Panc1 (cell line): ENCODE measurements at regions not wholly inside any gene's neighbourhood (a gene's known extent, or its start where the extent isn't known, plus 50 kb on each side); places are given as distances from the start of the nearest gene placed in this dataset.

Experiments used
- ATAC-seq: fragments of 200-7000 bp; cut with Tn5 transposase; 2 replicates; pipeline ENCODE4 v1.9.1; 2020; ENCODE audit warnings: mild to moderate bottlenecking, moderate library complexity
- BruUV-seq: library from RNA; stranded (reverse); fragments of 400-500 nt; replicated peaks from 2 replicates; lab custom pipeline; 2021; lab: Mats Ljungman, UMichigan
- CTCF ChIA-PET: fragments of 300-600 bp; sonication (Branson Sonifier 250); formaldehyde crosslinking; loops from one replicate; lab custom pipeline; 2022; ENCODE audit warnings: antibody characterized with exemption; lab: Charles Lee
- POLR2A ChIA-PET: fragments of 300-600 bp; sonication (Branson Sonifier 250); formaldehyde crosslinking; loops from one replicate; lab custom pipeline; 2022; ENCODE audit warnings: antibody characterized with exemption; lab: Charles Lee
- DNase-seq: peaks from one replicate; pipeline ENCODE4 v3.0.0-alpha.2; 2010; ENCODE audit warnings: low read depth, low spot score
- H3K27ac ChIP-seq: 2 replicates; pipeline ENCODE4 v1.5.1; 2011; ENCODE audit warnings: mild to moderate bottlenecking, low read length, inconsistent platforms
- H3K27me3 ChIP-seq: fragments of 200-500 bp; sonication (Bioruptor generic); 2 replicates; pipeline ENCODE4 v1.6.0; 2014; ENCODE audit warnings: low read length, inconsistent platforms; ENCODE audit not compliant: control insufficient read depth, insufficient read depth
- H3K36me3 ChIP-seq: fragments of 200-500 bp; sonication (Bioruptor generic); 2 replicates; pipeline ENCODE4 v1.5.1; 2014; ENCODE audit warnings: inconsistent platforms, mild to moderate bottlenecking, low read length, moderate library complexity; ENCODE audit not compliant: control insufficient read depth, insufficient read depth
- H3K4me1 ChIP-seq: 2 replicates; pipeline ENCODE4 v1.5.1; 2011; ENCODE audit warnings: inconsistent platforms, mild to moderate bottlenecking, low read length, moderate library complexity; ENCODE audit not compliant: control insufficient read depth, insufficient read depth
- H3K4me3 ChIP-seq, 2 experiments: 2 replicates each; pipeline ENCODE4 v1.5.1; 2011 to 2012; ENCODE audit warnings: low read depth in 2 of 2, low read length in 2 of 2, mild to moderate bottlenecking in 2 of 2, inconsistent platforms in 1 of 2, moderate library complexity in 1 of 2
- H3K9me3 ChIP-seq: fragments of 200-500 bp; sonication (Bioruptor generic); 2 replicates; pipeline ENCODE4 v1.5.1; 2014; ENCODE audit warnings: low read depth, mild to moderate bottlenecking, inconsistent platforms, low read length, moderate library complexity; ENCODE audit not compliant: control insufficient read depth, insufficient read depth
- CTCF ChIP-seq: fragments of 450-650 bp; IDR thresholded peaks from 2 replicates; pipeline ENCODE4 v1.5.1; 2017; ENCODE audit warnings: mild to moderate bottlenecking
- POLR2AphosphoS5 ChIP-seq: IDR thresholded peaks from 2 replicates; pipeline ENCODE4 v1.6.1; 2012; ENCODE audit warnings: mild to moderate bottlenecking, low read depth, low read length, moderate library complexity
- SIN3A ChIP-seq: IDR thresholded peaks from 2 replicates; pipeline ENCODE4 v1.6.1; 2012; ENCODE audit warnings: low read depth, mild to moderate bottlenecking, low read length, moderate library complexity, borderline replicate concordance; ENCODE audit not compliant: insufficient read depth
- TCF7L2 ChIP-seq: IDR thresholded peaks from 2 replicates; pipeline ENCODE4 v1.6.1; 2011; ENCODE audit warnings: mild to moderate bottlenecking, low read depth, low read length, inconsistent platforms
- in situ Hi-C: cut with HindIII; loops from 2 replicates; pipeline ENCODE4 v1.10.0; 2016; ENCODE audit warnings: low sequenced_read_pairs, low pct_unique_long_range_greater_than_20kb
- intact Hi-C: fragments of 100-400 bp; cut with micrococcal nuclease; formaldehyde crosslinking; loops from one replicate; pipeline ENCODE4 v1.10.0; 2022; ENCODE audit not compliant: unreplicated experiment
- TF ChIP-seq, protein P1 (sequence below), 2 experiments: IDR thresholded peaks; 2 replicates each; pipeline ENCODE4 v1.6.1; 2011 to 2012; ENCODE audit warnings: low read depth in 2 of 2, control low read depth in 1 of 2, low read length in 1 of 2, mild to moderate bottlenecking in 1 of 2, moderate library complexity in 1 of 2; ENCODE audit not compliant: insufficient read depth in 1 of 2

DNA sequence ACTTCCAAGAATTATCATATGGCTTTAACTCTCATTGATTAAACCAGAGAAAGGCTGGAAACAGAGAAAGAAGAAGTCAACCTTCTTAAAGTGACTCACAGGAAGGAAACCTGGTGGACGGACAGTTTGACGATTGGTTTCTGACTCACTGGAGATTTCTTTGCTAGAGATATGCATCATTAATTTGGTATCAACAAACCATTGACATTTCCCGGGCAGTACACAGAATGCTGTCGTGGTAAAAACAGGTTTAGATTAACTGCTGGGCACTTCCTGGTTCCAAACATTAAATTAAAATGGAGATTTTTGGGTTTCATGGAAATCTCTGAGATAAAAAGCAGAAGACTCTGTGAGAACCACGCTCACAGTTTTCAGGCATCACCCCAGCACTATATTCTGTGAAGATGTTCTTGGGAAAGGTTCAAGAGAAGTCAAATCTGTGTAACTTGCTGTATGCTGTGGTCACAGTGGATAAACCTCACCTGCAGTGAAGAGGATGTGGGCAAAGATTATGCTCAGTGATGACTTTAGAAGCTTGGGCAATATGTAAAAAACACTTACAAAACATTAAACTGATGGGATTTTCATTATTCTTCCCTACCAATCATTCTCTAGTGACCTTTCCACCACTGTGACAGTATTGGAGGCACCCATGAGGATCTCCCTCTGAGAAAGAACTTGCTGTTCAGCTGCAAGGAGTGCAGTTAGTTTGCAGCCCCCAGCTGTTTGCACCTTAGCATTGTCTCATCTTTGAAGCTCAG is 61.1 kb upstream of the CD44 start:
- CTCF ChIA-PET = no interaction called here
- Histone ChIP-seq H3K9me3 (peaks cover 3% of the 10 kb centered on the region; the same call in 1 of the 2 replicates), H3K27me3 (no peaks in the 10 kb centered on the region), H3K36me3 (no peaks in the 10 kb centered on the region), H3K4me3 (peak overlapping the region in 1 of 2 experiments; percentile 2; a peak in 1 of 4 replicates), H3K27ac (peak overlapping the region; percentile 97), H3K4me1 (peaks cover 55% of the 10 kb centered on the region)
- ATAC-seq = peak; percentile 69
- intact Hi-C loops = no loop called here
- in situ Hi-C loops = no loop called here
- TF ChIP-seq SIN3A = no peak
- TF ChIP-seq TCF7L2 = no peak
- TF ChIP-seq CTCF = no peak
- TF ChIP-seq POLR2AphosphoS5 = no peak
- TF ChIP-seq, protein P1, sequence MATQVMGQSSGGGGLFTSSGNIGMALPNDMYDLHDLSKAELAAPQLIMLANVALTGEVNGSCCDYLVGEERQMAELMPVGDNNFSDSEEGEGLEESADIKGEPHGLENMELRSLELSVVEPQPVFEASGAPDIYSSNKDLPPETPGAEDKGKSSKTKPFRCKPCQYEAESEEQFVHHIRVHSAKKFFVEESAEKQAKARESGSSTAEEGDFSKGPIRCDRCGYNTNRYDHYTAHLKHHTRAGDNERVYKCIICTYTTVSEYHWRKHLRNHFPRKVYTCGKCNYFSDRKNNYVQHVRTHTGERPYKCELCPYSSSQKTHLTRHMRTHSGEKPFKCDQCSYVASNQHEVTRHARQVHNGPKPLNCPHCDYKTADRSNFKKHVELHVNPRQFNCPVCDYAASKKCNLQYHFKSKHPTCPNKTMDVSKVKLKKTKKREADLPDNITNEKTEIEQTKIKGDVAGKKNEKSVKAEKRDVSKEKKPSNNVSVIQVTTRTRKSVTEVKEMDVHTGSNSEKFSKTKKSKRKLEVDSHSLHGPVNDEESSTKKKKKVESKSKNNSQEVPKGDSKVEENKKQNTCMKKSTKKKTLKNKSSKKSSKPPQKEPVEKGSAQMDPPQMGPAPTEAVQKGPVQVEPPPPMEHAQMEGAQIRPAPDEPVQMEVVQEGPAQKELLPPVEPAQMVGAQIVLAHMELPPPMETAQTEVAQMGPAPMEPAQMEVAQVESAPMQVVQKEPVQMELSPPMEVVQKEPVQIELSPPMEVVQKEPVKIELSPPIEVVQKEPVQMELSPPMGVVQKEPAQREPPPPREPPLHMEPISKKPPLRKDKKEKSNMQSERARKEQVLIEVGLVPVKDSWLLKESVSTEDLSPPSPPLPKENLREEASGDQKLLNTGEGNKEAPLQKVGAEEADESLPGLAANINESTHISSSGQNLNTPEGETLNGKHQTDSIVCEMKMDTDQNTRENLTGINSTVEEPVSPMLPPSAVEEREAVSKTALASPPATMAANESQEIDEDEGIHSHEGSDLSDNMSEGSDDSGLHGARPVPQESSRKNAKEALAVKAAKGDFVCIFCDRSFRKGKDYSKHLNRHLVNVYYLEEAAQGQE (IDR thresholded peaks at IDR 0.05; ENCODE audit: insufficient read depth in 1 of 2, low read depth in 2 of 2, low read length in 1 of 2) = no peak
- DNase-seq = peak; percentile 71
- BruUV-seq = no TSS peak
- POLR2A ChIA-PET = no interaction called here

- no TSS peak for BruUV-seq
- in situ Hi-C loops (no loop called here), intact Hi-C loops (no loop called here)
- no peak for TF ChIP-seq TCF7L2
- CTCF ChIA-PET = no interaction called here
- ATAC-seq = no peak; the same call in 1 of the 2 replicates
- H3K27me3 ChIP-seq = no peaks in the 10 kb centered on the region
- peaks cover 60% of the 10 kb centered on the region for H3K4me1 ChIP-seq
- DNase-seq = no peak
- POLR2A ChIA-PET = no interaction called here
- H3K27ac ChIP-seq = peak overlapping the region; percentile 97
- H3K36me3 ChIP-seq = no peaks in the 10 kb centered on the region
- H3K4me3 ChIP-seq = no peak overlapping the region
- no peaks in the 10 kb centered on the region; the same call in 1 of the 2 replicates for H3K9me3 ChIP-seq
Observed at GRCh38 chr11:35078470-35078735, 60.6 kb upstream of the CD44 start.

DNA sequence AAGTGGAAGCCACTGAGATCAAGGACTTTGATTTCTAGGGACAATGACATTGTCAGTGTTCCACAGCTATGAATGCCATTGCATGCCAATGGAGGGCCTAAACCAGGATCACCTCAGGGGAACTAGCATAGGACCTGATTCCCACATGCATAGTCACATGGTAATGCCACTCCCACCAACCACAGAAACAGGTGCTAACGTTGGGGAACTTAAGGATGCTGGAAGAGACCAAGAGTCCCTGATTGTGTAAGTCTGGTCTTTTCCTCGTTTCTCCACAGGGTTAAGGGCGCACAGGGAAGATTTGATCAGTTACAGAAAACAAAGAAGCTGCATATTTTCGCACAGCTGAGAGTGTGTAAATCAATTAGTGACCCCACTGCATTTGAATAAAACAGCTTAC is 59.4 kb upstream of the CD44 start:
- in situ Hi-C loops = no loop called here
- no TSS peak for BruUV-seq
- DNase-seq (no peak), ATAC-seq (no peak)
- Histone ChIP-seq H3K4me1 (peaks cover 72% of the 10 kb centered on the region), H3K27me3 (no peaks in the 10 kb centered on the region), H3K9me3 (no peaks in the 10 kb centered on the region; the same call in 1 of the 2 replicates), H3K4me3 (no peak overlapping the region), H3K27ac (peak overlapping the region; percentile 97), H3K36me3 (no peaks in the 10 kb centered on the region)
- TF ChIP-seq POLR2AphosphoS5 (no peak), CTCF (no peak), TCF7L2 (no peak), SIN3A (no peak)
- TF ChIP-seq, protein P1 (IDR thresholded peaks at IDR 0.05; ENCODE audit: insufficient read depth in 1 of 2, low read depth in 2 of 2, low read length in 1 of 2) = no peak
- intact Hi-C loops = loop anchor here (5.0 kb wide), 2 partner anchors 63 to 67 kb away; no protein-coding TSS in a partner anchor
- POLR2A ChIA-PET = interaction anchor here (0.6 to 0.7 kb wide), 2 partner anchors 75 to 78 kb away, joined by 3 to 5 read pairs; no protein-coding TSS in a partner anchor
- CTCF ChIA-PET = no interaction called here
